Astrocyte of the cerebellum (primary cell): ENCODE measurements at regions not wholly inside any gene's neighbourhood (a gene's known extent, or its start where the extent isn't known, plus 50 kb on each side); places are given as distances from the start of the nearest gene placed in this dataset.

Source experiments
- DNase-seq: peaks from one replicate; pipeline ENCODE4 v3.0.0-alpha.2; 2011; ENCODE audit warnings: low read depth
- H3K4me3 ChIP-seq: 2 replicates; pipeline ENCODE4 v1.5.1; 2011; ENCODE audit warnings: mild to moderate bottlenecking, low read depth, low read length, moderate library complexity
- CTCF ChIP-seq: IDR thresholded peaks from 2 replicates; pipeline ENCODE4 v1.5.1; 2012; ENCODE audit warnings: low read length, low read depth, moderate library complexity, mild to moderate bottlenecking; ENCODE audit errors: missing control alignments
- in situ Hi-C: cut with HindIII; loops from 2 replicates; pipeline ENCODE4 v1.10.0; 2017; ENCODE audit warnings: low sequenced_read_pairs

- in situ Hi-C loops, result no loop called here
- no peak for DNase-seq
- no peak for TF ChIP-seq CTCF
- H3K4me3 ChIP-seq, result no peak overlapping the region
Observed at GRCh38 chr6:129954749-129955431, 63.5 kb upstream of the L3MBTL3 start.

GRCh38 chr6:129947797-129948196 lies 70.6 kb upstream of the L3MBTL3 start:
- in situ Hi-C loops, result no loop called here
- no peak for TF ChIP-seq CTCF
- no peak for DNase-seq
- no peak overlapping the region for H3K4me3 ChIP-seq

- DNase-seq, result no peak
- TF ChIP-seq CTCF, result no peak
- in situ Hi-C loops, result no loop called here
- no peak overlapping the region for H3K4me3 ChIP-seq
Observed at GRCh38 chr6:129946439-129947140, 71.8 kb upstream of the L3MBTL3 start.

- H3K4me3 ChIP-seq, result no peak overlapping the region
- in situ Hi-C loops, result no loop called here
- no peak for TF ChIP-seq CTCF
- DNase-seq, result no peak
Observed at GRCh38 chr6:129943637-129944271, 74.6 kb upstream of the L3MBTL3 start.

- no peak for DNase-seq
- H3K4me3 ChIP-seq, result no peak overlapping the region
- in situ Hi-C loops, result no loop called here
- TF ChIP-seq CTCF, result no peak
Observed at GRCh38 chr6:129940454-129941195, 77.8 kb upstream of the L3MBTL3 start.
